ENCODE measurements at regions not wholly inside any gene's neighbourhood (a gene's known extent, or its start where the extent isn't known, plus 50 kb on each side); places are given as distances from the start of the nearest gene placed in this dataset.
"Not testable (repeated sequence)": the region's sequence is repeated elsewhere in the genome, so short reads cannot be mapped to it uniquely, and the experiment has no call there.

DNA sequence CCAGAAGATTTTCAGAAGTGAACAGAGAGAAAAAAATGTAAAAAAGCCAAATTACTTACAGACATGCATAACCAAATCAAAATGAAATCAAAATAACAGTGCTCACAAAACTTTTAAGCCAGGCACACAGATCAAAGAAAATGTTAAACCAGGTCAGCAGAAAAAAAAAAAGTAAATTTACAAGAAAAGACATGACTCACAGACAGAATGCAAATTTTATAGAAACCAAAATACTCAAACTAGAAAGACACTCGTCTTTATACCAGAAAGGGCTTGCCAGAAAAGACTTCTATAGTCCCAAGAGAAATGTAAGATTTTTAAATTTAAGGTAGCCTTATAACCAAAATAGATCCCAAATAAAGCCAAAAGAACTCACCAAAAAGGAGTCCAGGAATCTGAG, 86.5 kb upstream of the COG2 start:
- no peak for DNase-seq

DNA sequence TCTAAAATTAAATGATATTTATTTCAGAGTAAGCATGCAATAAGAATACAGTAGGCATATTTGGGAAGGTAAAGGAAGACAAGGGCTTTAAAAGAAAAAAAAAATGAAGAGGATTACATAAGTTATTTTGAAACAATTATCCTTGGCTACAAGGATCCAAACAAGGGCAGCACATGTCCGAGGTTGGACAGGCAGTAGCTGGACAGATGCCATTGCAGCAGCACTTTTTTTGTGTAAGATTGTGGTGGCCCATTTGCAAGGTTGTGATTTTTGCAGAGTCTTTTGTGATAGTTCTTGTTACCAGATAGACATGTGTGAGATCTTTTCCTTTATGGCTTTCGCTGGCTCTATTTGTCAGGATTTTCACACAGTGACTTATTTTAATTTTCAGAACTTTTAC, 89.4 kb upstream of the COG2 start:
- DNase-seq = no peak

DNA sequence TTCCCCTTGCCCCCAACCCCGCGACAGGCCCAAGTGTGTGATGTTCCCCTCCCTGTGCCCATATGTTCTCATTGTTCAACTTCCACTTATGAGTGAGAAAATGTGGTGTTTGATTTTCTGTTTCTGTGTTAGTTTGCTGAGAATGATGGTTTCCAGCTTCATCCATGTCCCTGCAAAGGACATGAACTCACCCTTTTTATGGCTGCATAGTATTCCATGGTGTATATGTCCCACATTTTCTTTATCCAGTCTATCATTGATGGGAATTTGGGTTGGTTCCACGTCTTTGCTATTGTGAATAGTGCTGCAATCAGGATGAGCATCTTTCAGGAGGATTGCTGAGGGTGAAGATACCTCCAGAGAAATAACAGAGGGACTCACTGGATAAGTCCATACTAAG, 91.3 kb upstream of the COG2 start:
- not testable (repeated sequence) for DNase-seq

DNA sequence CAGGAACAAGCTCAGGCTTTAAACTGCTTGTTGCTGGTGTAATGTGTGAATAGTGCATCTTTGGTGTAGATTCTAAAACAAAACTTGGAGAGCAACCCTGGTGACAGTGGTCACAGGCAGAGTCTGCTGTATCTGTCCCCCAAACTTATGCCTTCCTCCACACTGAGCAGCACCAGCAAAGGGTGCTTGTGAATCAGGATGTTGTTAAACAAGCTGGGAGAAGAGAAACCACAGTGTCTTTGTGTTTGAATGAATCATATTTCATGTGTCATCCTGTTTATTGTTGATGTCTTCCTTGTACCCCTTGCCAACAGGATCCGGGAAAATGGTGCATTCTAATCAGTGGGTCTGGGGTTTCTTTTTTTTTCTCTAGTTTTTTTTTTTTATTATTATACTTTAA, 91.9 kb upstream of the COG2 start:
- peak; percentile 70 for DNase-seq

DNA sequence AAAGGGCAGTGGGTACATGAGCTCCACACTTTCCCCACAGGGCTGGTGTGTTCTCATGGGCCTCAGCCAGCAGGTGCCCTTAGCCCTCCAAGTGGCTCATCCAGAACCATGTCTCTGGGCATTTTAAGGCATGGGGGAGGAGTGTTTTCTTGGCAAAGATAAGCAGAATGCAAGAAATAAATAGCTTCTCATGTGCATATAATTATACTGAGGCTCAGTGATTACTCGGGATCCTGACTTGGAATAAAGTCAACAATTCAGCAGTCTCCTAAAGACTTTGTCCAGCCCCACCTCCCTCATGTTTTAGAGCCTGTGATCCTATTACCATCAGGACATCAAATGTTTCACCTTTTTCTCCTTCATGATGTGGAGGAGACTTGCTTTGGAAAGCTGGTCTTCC, 92.7 kb upstream of the COG2 start:
- DNase-seq = no peak

DNA sequence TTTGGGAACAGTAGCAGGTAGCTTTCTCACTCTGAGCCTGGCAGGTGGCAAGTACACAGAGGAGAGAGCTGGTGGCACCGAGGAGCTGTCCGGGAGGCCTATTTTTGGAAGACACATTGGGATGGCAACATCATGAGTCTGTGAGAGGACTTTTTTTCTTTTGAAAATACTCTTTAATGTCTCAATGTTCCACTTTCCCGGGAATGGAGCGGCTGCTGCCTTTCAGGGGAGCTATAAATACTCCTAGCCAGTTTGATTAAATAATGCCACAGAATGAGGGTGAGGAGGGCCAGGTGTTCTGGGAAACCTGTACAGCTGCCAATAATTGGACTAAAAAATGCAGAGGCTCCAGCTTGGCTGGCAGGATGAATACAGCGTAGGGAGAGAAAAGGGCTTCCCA, 93.3 kb upstream of the COG2 start:
- peak; percentile 89 for DNase-seq

DNA sequence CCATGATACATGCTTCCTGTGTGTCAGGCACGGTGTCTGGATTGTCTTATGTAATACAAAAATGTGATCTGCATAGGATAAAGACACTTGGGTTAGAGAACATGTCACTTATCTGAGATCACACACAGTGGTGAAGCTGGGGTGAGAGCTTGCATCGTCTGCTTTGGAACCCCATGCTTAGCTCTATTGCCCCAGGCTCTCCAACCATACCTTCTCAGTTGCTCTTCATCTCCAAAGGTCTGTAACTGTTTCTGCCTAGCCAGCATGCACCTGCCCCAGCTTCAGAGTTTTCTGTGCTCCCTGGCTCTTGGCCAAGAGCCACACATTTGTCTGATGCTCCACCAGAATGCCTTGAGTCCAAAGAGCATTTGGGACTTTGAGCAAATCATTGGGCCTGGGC, 93.9 kb upstream of the COG2 start:
- DNase-seq = peak; percentile 45

DNA sequence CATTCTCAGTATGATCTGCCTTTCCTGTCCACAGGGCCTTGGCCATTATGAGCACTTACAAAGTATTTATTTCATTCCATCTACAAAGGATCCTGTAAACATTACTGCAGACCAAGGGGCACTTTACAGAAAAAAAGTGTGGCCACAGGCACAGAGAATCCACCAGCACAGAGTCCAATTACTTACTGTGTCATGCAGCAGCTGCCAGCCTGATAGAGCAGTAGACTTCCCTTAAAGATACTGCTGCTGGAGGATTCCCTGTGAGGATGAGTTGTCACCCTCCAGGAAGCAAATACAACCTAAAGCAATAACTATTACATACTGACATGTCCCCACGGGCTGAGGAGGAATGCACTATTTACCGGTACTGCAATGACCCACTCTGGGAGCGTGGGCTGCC, 97.1 kb upstream of the COG2 start:
- DNase-seq = no peak

DNA sequence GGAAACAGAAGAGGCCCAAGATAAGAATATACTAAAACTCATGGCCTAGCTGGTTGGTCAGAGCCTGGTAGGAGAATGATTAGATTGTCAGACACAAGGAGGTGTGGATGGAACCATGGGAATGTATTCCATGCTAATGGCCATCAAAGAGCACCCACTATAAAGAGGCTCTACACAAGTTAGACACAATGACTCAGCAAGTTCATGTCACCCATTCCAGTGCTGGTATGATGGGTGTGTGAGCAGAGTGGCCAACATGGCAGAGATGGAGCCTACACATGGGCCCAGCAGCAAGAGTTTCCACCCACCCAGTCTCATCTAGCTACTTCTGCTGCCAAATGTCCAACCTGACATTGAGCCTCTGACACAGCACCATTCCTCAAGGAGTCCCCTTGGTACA, 97.5 kb upstream of the COG2 start:
- DNase-seq = no peak

DNA sequence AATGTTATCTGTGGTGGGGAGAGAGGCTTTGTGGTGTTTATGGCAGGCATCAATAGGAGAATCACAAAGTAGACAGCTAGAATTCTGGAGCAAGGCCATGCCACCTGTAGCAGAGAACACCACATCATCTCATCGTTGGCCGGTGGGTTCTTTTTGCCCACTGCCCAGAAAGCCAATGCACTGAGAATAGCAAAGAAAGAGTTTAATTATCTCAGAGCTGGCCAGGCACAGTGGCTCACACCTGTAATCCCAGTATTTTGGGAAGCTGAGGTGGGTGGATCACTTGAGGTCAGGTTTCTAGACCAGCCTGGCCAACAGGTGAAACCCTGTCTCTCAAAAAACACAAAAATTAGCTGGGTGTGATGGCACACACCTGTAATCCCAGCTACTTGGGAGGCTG, 99.2 kb upstream of the COG2 start:
- no peak for DNase-seq

DNA sequence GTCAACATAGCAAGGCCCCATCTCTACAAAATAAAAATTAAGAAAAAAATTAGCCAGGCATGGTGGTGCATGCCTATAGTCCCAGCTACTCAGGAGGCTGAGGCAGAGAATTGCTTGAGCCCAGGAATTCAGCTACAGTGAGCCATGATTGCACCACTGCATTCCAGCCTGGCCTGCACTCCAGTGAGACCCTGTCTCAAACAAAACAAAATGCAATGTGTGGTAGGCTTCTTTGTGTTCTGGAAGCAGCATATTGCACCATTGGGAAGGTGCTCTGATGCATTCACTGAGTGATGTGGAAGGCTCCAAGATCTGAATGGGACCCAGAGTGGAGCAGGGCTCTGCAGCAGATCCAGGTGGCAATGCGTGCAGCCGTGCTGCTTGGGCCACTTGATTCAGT, 99.6 kb upstream of the COG2 start:
- DNase-seq = no peak

DNA sequence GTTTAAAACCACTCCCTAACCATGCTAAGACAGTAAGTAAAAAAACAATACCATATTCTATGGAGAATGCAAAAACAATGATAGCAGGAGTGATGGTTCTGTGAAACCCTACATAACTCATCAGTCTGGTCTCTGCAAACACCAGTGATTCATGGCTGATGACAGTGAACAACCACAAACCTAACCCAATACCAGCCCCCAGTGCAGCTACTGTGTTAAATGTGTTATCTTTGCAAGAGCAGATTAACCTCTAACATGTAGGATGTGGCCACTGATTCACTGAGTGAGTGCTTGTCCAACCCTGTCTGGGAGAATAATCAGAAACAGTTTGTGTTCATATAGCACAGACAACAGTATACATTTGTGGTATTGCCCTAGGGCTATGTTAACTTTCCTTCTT, 100.2 kb upstream of the COG2 start:
- no peak for DNase-seq

DNA sequence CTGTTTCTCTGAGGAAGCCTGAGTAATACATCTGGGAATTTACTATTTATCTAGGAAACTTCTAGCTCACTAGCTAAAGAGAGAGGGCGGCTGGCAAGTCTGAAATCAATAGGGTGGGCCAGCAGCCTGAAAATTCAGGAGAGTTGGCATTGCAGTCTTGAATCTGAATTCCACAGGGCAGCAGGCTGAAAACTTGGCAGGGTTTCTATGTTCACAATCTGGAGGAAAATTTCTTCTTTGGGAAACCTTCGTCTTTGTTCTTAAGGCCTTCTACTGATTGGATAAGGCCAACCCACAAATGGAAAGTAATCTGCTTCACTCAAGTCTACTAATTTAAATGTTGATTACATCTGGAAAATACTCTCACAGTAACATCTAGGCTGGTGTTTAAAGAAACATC, 101.0 kb upstream of the COG2 start:
- no peak for DNase-seq

DNA sequence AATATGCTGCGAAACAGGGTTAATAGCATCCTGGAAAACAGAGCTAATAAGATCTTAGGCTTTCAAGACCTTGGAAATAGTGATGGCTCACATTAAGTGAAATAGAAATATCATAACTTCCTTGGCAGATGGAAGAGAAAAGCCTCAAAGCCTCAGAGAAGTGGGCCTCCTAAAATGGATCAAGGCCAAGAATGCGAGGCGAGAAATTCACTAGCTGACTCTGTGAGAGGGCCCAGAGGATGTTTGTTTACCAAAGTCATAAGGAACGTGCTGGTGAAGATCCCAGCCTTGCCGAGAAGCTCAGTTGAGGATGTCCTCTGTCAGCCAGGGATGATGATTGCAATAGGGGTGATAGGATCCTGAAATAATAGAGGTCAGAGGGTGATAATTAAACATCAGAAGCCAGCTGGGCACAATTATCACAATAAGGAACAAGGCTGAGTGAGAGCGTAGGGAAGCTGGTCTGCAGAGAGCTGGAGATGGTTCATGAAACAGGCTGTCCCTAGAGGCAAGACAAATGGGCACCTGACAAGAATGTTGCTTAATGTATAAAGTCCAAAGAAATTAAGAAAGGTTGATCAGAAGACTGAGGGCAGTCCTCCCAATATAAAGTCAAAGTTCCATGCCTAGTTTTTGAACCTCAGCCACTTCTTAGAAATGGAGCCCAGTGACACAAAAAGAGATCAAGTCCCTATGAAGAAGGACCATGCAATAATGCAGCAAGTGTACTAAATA, 101.7 kb upstream of the COG2 start:
- no peak for DNase-seq

DNA sequence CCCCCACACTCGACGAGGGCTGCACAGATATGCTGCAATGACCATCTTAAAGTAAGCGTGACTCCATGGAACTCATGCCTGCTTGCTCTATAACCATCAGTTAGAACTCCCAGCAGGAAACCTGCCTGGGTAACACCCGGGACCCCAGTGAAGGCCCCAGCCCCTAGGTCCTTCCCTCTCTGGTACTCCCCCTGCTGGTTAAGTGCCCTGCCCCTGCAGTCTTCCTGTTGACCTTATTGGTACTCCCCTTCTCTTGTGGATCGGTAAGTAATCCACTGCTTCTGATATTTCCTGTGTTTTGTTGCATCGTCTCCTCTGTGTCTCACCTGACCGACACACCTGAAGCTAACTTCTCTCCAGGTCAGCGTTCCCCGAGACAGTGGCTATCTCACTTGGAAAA, 104.8 kb upstream of the COG2 start:
- no peak for DNase-seq

DNA sequence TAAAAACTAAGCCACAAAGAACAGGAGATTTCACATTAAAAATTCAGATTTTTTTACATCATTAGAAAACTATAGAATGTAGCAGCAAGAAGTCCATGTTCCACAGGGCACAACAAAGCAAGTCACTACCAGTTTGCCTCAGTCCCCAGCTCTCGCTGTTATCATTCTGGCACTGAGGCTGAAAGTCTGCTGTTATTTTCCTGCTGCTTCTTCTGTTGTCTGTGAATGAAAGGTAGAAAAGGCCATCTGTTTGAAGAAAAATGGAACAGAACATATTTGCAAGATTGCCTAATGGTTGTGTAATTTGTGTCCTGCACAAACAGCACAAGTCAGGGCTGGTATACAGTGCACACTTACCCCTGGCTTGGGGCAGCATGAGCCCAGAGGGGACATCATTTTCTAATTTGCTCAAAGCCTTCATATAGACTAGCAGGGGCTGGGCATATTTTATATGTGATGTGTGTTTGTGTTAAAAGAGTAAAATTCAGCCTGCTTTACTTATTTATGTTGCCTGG, 105.6 kb upstream of the COG2 start:
- DNase-seq = no peak

DNA sequence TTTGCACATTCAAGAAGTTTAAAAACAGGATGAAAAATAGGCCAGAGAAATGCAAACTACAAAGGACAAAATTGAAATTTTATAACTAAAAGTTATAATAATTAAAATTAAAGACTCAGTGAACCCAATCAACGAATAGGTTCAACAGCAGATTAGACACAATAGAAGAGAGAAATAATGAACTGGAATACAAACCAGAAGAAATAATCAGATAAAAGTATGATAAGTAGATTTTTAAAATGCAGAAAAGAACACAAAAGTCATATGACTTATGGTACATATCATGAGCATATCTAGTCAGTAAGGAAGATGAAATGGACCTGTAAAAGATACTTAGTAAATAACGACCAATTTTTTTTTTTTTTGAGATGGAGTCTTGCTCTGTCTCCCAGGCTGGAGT, 108.1 kb upstream of the COG2 start:
- no peak for DNase-seq

DNA sequence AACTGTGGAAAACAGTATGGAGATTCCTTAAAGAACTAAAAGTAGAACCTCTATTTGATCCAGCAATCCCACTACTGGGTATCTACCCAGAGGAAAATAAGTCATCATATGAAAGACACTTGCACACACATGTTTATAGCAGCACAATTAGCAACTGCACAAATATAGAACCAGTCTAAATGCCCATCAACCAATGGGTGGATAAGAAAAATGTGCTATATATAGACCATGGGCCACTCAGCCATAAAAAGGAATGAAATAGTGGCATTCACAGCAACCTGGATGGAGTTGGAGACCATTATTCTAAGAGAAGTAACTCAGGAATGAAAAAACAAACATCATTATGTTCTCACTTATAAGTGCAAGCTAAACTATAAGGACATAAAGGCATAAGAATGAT, 105.0 kb upstream of the PGBD5 start:
- DNase-seq = no peak

DNA sequence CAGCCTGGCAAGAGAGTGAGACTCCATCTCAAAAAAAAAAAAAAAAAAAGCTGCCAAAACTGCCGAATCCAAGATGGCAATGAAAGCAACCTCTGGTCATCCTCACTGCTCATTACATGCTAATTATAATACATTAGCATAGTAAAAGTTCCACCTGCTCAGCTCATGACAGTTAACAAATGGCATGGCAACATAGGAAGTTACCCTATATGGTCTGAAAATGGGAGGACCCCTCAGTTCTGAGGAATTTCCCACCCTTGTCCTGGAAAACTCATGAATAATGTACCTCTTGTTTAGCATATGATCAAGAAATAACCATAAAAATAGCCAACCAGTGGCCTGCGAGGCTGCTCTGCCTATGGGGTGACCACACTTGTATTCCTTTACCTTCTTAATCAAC, 93.1 kb upstream of the PGBD5 start:
- no peak for DNase-seq

DNA sequence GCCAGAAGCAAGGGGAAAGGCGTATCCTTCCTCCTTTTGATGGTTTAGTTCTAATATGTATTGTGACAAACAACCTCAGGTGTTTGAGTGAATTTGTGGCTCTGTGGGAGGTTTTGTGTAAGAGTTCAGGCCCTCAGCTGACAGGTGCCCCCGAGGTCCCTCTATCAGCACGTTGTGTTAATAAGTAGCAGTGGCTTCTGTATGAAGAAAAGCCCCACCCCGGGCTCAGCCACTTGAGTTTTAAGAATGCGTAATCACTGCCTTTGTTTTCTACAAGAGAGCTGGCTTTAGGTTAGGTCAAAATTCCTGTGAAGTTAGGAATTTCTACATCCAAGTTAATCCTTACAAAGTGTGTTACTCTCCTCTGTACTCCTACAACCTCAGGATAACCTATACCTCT, 92.4 kb upstream of the PGBD5 start:
- DNase-seq = no peak

DNA sequence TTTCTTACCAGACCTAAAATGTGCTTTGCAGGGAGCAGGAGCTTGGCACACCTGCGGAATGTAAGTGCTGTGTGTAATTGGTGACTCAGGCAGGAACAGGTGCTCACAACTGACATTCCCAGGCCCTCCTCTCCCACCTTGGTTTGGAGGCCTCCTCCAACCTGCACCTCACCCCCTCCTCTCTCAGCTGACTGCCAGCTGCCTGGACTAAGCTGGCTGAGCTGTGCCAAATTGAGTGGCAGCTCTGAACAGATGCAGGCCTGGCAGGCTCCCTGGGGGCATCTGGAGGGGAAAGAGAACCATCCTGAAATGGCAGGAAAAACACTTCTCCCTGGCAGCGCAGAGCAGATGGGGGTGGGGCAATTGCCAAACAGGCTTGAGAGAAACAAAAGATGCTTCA, 91.7 kb upstream of the PGBD5 start:
- DNase-seq = peak; percentile 83

DNA sequence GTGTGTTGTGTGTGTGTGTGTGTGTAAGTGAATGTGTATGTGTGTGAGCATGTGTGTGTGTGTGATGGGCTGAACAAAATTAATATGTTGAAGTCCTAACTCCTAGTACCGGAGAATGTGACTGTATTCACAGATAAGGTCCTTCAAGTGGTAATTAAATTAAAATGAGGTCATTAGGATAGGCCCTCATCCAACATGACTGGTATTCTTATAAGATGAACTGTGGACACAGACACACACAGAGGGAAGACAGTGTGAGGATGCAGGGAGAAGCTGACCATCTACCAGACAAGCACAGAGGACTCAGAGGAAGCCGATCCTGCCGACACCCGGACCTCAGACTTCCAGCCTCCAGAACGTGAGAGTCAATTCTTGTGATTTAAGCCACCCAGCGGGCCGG, 91.2 kb upstream of the PGBD5 start:
- DNase-seq = no peak

DNA sequence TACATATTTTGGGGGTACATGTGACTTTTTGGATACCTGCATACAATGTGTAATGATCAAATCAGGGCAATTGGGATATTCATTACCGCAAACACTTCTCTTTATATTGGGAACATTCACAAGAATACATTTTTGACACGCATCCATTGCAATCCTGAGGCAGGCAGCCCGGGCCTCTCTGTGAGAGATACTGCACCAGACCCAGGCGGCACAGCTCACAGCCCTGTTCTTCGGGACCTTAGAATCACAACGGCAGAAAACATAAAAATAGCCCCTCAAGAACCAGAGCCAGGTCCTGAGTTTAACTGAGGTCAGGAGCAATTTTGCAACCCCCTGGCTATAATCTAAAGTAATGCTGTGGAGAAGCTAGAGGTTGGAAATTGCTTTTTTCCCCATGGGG, 90.8 kb upstream of the PGBD5 start:
- DNase-seq = no peak

DNA sequence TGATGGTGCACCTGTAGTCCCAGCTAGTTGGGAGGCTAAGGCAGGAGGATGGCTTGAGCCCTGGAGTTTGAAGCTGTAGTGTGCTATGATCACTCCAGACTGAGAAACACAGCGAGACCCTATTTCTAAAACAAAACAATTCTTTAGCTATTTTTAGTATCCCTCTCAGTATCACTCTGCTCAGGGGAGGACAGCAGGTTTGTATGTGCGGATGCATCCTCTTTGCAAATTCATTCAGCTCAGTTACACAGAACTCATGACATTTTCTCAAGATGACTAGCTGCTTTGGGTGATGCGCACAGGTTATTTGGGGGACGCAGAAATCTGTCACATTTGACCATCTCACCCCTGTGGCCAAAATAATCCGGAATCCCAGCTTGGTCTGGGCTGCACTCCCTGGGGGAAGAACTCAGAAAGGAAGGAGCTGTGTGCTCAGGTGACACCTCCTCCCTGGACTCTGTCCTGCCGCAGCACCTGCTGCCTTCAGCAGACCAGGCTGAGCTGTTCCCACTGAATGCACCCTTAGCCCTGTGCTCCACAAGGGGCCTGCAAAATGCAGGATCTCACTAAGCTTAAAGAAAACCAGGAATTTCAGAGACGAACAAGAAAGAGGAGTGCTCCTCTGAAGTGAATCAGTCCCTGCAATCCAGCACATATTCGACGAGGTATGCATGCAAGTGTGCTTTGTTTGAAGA, 89.5 kb upstream of the PGBD5 start:
- no peak for DNase-seq

DNA sequence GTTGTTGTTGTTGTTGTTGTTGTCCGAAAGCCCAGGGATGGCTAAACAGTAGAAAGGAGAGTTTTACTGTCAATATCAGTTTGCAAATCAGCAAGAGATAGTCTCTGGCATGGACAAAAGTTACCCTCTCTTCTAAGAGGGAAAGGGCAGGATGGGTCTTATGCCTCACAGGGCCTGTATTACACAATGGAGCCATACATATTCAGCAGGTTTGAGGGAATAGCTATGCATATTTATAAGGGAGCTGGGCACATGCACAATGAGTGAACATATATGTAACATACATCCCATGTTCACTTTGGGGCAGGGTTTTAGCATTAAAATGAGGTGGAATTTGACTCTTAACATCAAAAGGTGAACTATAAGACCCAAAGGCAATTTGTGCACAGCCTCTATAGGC, 84.4 kb upstream of the PGBD5 start:
- no peak for DNase-seq

Data from DMS153 (cell line).